ENCODE measurements at regions not wholly inside any gene's neighbourhood (a gene's known extent, or its start where the extent isn't known, plus 50 kb on each side); places are given as distances from the start of the nearest gene placed in this dataset.

DNA sequence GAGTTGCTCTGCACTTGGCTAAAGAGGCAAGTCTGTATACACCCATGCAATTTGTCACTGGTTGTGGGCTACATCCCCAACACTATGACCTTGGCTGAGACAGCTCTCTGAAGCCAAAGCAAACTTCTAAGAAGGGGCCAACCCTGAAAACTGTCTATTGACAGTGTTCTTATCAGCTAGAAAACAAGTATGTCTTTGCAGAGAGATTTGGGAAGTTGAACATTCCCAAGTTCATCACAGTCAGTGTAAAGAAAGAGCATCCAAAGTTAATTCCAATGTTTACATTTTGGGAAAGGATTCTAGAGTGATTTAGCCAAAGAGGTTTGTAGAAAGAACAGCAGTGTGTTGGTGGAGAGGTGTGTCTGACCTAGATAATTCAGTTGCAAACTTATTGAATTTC, 711.1 kb upstream of the CHD1 start:
- Histone ChIP-seq H3K27ac (ENCODE audit: low read depth in 2 of 2, low read length in 1 of 2) (no peak overlapping the region), H4K20me1 (ENCODE audit: insufficient read depth) (no peaks in the 10 kb centered on the region), H3K9ac (no peak overlapping the region), H3K4me3 (ENCODE audit: low read depth in 2 of 2, low read length in 1 of 2) (no peak overlapping the region), H3K36me3 (replicated peaks in 1 of 2; ENCODE audit: control insufficient read depth in 1 of 2, insufficient read depth in 2 of 2, low read length in 1 of 2) (no peaks in the 10 kb centered on the region), H3K27me3 (ENCODE audit: insufficient read depth) (no peaks in the 10 kb centered on the region), H3K79me2 (ENCODE audit: insufficient read depth) (no peaks in the 10 kb centered on the region), H3K9me3 (no peaks in the 10 kb centered on the region), H2AFZ (ENCODE audit: low read depth) (no peak overlapping the region), H3K9me2 (no peaks in the 10 kb centered on the region), H3K4me1 (ENCODE audit: control insufficient read depth in 1 of 2, insufficient read depth in 2 of 2, low read depth in 1 of 2, low read length in 1 of 2) (no peaks in the 10 kb centered on the region), H3F3A (replicated peaks; ENCODE audit: insufficient read depth) (no peaks in the 10 kb centered on the region), H3K4me2 (no peak overlapping the region)
- CTCF ChIA-PET, result no interaction called here
- POLR2A ChIA-PET, result no interaction called here
- DNase-seq, result no peak
- TF ChIP-seq, protein P1, sequence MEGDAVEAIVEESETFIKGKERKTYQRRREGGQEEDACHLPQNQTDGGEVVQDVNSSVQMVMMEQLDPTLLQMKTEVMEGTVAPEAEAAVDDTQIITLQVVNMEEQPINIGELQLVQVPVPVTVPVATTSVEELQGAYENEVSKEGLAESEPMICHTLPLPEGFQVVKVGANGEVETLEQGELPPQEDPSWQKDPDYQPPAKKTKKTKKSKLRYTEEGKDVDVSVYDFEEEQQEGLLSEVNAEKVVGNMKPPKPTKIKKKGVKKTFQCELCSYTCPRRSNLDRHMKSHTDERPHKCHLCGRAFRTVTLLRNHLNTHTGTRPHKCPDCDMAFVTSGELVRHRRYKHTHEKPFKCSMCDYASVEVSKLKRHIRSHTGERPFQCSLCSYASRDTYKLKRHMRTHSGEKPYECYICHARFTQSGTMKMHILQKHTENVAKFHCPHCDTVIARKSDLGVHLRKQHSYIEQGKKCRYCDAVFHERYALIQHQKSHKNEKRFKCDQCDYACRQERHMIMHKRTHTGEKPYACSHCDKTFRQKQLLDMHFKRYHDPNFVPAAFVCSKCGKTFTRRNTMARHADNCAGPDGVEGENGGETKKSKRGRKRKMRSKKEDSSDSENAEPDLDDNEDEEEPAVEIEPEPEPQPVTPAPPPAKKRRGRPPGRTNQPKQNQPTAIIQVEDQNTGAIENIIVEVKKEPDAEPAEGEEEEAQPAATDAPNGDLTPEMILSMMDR (IDR thresholded peaks at IDR 0.05), result no peak
- no peak for TF ChIP-seq NRF1 (IDR thresholded peaks at IDR 0.05; ENCODE audit: low read depth, low read length)
- TF ChIP-seq RXRA (IDR thresholded peaks at IDR 0.05; ENCODE audit: borderline replicate concordance, low read depth), result no peak

DNA sequence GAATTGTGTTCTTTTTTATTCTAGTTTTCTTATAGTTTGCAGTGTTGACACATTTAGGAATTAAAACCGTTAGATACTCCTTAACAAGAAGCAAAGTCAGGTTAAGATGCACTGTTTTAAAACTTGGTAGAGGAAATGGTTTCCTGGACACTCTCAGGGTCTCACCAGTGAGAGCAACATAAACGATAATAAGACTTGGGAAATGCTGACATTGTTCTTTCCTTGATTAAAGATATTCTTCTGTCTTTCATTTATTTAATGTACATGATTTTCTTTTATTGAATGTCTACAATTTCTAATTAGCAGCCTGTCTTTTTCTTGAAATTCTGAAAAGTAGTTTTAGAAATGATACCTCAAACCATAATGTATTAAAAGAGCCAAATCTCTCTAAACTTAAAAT, 707.9 kb upstream of the CHD1 start:
- no peaks in the 10 kb centered on the region for H3K36me3 ChIP-seq (replicated peaks in 1 of 2; ENCODE audit: control insufficient read depth in 1 of 2, insufficient read depth in 2 of 2, low read length in 1 of 2)
- H4K20me1 ChIP-seq (ENCODE audit: insufficient read depth), result no peaks in the 10 kb centered on the region
- POLR2A ChIA-PET, result no interaction called here
- no peak overlapping the region for H3K9ac ChIP-seq
- H3K9me2 ChIP-seq, result no peaks in the 10 kb centered on the region
- no peak overlapping the region for H3K4me3 ChIP-seq (ENCODE audit: low read depth in 2 of 2, low read length in 1 of 2)
- DNase-seq, result no peak
- no peaks in the 10 kb centered on the region for H3K4me1 ChIP-seq (ENCODE audit: control insufficient read depth in 1 of 2, insufficient read depth in 2 of 2, low read depth in 1 of 2, low read length in 1 of 2)
- no peak overlapping the region for H2AFZ ChIP-seq (ENCODE audit: low read depth)
- no peaks in the 10 kb centered on the region for H3K9me3 ChIP-seq
- CTCF ChIA-PET, result no interaction called here
- no peak overlapping the region for H3K27ac ChIP-seq (ENCODE audit: low read depth in 2 of 2, low read length in 1 of 2)
- H3K79me2 ChIP-seq (ENCODE audit: insufficient read depth), result no peaks in the 10 kb centered on the region
- 11% methylated on average over 2 of the region's 2 CpGs for WGBS (ENCODE audit: low lambda C conversion rate)
- TF ChIP-seq, protein P2, sequence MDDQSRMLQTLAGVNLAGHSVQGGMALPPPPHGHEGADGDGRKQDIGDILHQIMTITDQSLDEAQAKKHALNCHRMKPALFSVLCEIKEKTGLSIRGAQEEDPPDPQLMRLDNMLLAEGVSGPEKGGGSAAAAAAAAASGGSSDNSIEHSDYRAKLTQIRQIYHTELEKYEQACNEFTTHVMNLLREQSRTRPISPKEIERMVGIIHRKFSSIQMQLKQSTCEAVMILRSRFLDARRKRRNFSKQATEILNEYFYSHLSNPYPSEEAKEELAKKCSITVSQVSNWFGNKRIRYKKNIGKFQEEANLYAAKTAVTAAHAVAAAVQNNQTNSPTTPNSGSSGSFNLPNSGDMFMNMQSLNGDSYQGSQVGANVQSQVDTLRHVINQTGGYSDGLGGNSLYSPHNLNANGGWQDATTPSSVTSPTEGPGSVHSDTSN (IDR thresholded peaks at IDR 0.05), result no peak
- no peak for TF ChIP-seq TEAD4 (IDR thresholded peaks at IDR 0.05; ENCODE audit: borderline replicate concordance, insufficient read depth)
- TF ChIP-seq GABPA (IDR thresholded peaks at IDR 0.05; ENCODE audit: low read depth), result no peak
- no peak for TF ChIP-seq RXRA (IDR thresholded peaks at IDR 0.05; ENCODE audit: borderline replicate concordance, low read depth)
- TF ChIP-seq, protein P3, sequence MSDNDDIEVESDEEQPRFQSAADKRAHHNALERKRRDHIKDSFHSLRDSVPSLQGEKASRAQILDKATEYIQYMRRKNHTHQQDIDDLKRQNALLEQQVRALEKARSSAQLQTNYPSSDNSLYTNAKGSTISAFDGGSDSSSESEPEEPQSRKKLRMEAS (IDR thresholded peaks at IDR 0.05; ENCODE audit: low read depth), result no peak
- no peak overlapping the region for H3K4me2 ChIP-seq
- H3F3A ChIP-seq (replicated peaks; ENCODE audit: insufficient read depth), result no peaks in the 10 kb centered on the region
- no peaks in the 10 kb centered on the region for H3K27me3 ChIP-seq (ENCODE audit: insufficient read depth)

Data from SK-N-SH (cell line).